ENCODE measurements at regions not wholly inside any gene's neighbourhood (a gene's known extent, or its start where the extent isn't known, plus 50 kb on each side); places are given as distances from the start of the nearest gene placed in this dataset.

DNA sequence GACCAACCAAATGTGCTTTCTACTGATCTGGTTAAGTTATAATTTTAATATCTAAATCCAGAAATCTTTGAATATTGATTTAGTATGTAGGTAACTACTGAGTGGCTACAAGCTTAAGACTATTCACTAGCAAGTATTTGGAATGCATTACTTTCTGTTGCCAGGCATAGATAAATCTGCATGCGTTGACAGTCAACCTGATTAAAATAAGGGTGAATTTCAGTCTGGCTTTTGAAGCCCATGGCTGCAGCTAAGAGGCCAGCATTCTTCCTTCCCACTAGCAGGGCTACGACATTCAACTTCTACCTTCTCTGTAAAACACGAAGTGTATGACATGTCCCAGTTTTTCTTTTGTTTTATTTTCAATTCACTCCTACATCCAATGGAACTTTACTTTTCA, 340.6 kb downstream of the EPHA4 start:
- Histone ChIP-seq H3K9me3 (no peaks in the 10 kb centered on the region), H3K4me3 (no peak overlapping the region), H3K4me1 (peaks cover 0 to 14% (median 0%) of the 10 kb centered on the region in 4 donors), H3K36me3 (no peaks in the 10 kb centered on the region), H3K27ac (no peak overlapping the region), H3K27me3 (no peaks in the 10 kb centered on the region)
- 87 to 92% methylated on average over 3 of the region's 3 CpGs for WGBS, 2 donors (ENCODE audit: low coverage in 1 of 2)
- intact Hi-C loops (cut with DNase I; ENCODE audit: low total_unique reads) (no loop called here), in situ Hi-C loops (cut with MboI; ENCODE audit: low pct_ligation_motif_present in 1 of 4, low pct_unique_long_range_greater_than_20kb in 1 of 4, low sequenced_read_pairs in 3 of 4) (no loop called here)
- DNase-seq, result no peak
- no peak for TF ChIP-seq POLR2A (IDR thresholded peaks at IDR 0.05)
- no peak for TF ChIP-seq POLR2AphosphoS5 (IDR thresholded peaks at IDR 0.05)
- TF ChIP-seq, protein P1, sequence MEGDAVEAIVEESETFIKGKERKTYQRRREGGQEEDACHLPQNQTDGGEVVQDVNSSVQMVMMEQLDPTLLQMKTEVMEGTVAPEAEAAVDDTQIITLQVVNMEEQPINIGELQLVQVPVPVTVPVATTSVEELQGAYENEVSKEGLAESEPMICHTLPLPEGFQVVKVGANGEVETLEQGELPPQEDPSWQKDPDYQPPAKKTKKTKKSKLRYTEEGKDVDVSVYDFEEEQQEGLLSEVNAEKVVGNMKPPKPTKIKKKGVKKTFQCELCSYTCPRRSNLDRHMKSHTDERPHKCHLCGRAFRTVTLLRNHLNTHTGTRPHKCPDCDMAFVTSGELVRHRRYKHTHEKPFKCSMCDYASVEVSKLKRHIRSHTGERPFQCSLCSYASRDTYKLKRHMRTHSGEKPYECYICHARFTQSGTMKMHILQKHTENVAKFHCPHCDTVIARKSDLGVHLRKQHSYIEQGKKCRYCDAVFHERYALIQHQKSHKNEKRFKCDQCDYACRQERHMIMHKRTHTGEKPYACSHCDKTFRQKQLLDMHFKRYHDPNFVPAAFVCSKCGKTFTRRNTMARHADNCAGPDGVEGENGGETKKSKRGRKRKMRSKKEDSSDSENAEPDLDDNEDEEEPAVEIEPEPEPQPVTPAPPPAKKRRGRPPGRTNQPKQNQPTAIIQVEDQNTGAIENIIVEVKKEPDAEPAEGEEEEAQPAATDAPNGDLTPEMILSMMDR (IDR thresholded peaks at IDR 0.05), result no peak
- no peak for TF ChIP-seq EP300 (IDR thresholded peaks at IDR 0.05; ENCODE audit: low read depth)

DNA sequence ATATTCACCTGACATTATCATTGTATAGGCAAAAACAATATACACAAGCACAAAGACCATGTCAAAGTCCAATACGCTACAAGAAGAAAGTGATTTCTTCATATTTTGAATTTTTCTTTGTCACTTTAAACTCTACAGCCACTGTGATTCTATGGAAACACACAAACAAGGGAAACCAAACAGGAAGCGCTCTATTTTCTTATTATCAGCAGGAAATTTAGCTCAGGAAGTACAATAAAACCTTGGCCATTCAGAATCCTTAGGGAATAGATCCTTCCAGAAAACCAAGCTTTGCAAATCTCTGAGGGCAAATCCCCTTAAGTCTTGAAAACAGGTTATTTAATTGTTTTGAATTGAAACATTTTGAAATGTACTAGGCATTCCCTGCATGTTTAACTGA, 336.2 kb downstream of the EPHA4 start:
- no peak for TF ChIP-seq POLR2AphosphoS5 (IDR thresholded peaks at IDR 0.05)
- no peak for TF ChIP-seq POLR2A (IDR thresholded peaks at IDR 0.05)
- TF ChIP-seq, protein P1 (IDR thresholded peaks at IDR 0.05), result no peak
- no peak for TF ChIP-seq EP300 (IDR thresholded peaks at IDR 0.05; ENCODE audit: low read depth)
- Histone ChIP-seq H3K36me3 (no peaks in the 10 kb centered on the region), H3K9me3 (no peaks in the 10 kb centered on the region), H3K27me3 (no peaks in the 10 kb centered on the region), H3K27ac (no peak overlapping the region), H3K4me1 (no peaks in the 10 kb centered on the region), H3K4me3 (no peak overlapping the region)
- intact Hi-C loops (cut with DNase I; ENCODE audit: low total_unique reads), result no loop called here
- 79 to 97% methylated on average over 2 of the region's 2 CpGs for WGBS, 2 donors (ENCODE audit: low coverage in 1 of 2)
- DNase-seq, result no peak
- in situ Hi-C loops (cut with MboI; ENCODE audit: low pct_ligation_motif_present in 1 of 4, low pct_unique_long_range_greater_than_20kb in 1 of 4, low sequenced_read_pairs in 3 of 4), result no loop called here

DNA sequence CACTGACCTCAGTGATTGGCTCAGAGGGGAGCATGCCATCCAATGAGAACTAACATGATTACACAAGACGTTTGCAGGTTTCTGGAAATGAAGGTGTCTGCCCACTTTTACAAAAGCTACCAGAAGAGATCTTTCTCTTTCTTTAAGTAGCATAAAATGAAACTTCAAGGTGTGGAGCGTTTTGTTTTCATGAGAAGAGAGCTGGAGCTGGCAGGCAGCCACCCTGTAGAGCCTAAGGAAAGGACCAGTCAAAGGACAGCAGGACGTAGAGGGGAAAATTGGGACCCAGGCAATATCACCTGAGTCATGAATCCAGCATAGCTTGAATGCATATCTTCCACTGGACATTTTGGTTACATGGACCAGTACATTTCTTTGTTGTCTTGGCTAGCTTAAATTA, 331.0 kb downstream of the EPHA4 start:
- H3K4me1 ChIP-seq, result no peaks in the 10 kb centered on the region
- in situ Hi-C loops (cut with MboI; ENCODE audit: low pct_ligation_motif_present in 1 of 4, low pct_unique_long_range_greater_than_20kb in 1 of 4, low sequenced_read_pairs in 3 of 4), result no loop called here
- WGBS, 2 donors (ENCODE audit: low coverage in 1 of 2), result 73 to 86% methylated on average over 3 of the region's 3 CpGs
- no peak for TF ChIP-seq POLR2AphosphoS5 (IDR thresholded peaks at IDR 0.05)
- TF ChIP-seq EP300 (IDR thresholded peaks at IDR 0.05; ENCODE audit: low read depth), result no peak
- TF ChIP-seq, protein P1 (IDR thresholded peaks at IDR 0.05), result no peak
- TF ChIP-seq POLR2A (IDR thresholded peaks at IDR 0.05), result no peak
- H3K9me3 ChIP-seq, result no peaks in the 10 kb centered on the region
- intact Hi-C loops (cut with DNase I; ENCODE audit: low total_unique reads), result no loop called here
- no peak for DNase-seq
- no peak overlapping the region for H3K4me3 ChIP-seq
- H3K27me3 ChIP-seq, result no peaks in the 10 kb centered on the region
- no peak overlapping the region for H3K27ac ChIP-seq
- H3K36me3 ChIP-seq, result no peaks in the 10 kb centered on the region

DNA sequence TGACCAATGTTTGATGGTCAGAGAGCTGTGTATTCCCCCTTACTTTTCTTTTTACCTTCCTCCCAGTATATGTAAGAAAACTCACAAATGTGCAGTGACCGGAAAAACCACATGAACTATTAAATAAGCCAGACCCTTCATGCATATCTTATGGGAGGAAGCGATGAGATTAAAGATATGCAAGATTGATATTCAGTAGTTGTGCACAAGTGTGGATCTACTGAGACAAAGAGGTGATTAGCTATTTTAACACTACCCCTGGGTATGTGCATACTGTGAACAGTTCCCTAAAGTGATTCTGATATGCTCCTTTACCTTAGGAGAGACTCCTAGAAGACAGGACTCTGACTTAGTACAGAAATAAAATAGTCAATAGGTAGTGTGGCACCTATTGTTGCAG, 328.3 kb downstream of the EPHA4 start:
- H3K27me3 ChIP-seq, result no peaks in the 10 kb centered on the region
- intact Hi-C loops (cut with DNase I; ENCODE audit: low total_unique reads), result no loop called here
- H3K9me3 ChIP-seq, result no peaks in the 10 kb centered on the region
- no peak overlapping the region for H3K27ac ChIP-seq
- no peaks in the 10 kb centered on the region for H3K36me3 ChIP-seq
- no peak for DNase-seq
- H3K4me3 ChIP-seq, result no peak overlapping the region
- no peaks in the 10 kb centered on the region for H3K4me1 ChIP-seq
- TF ChIP-seq EP300 (IDR thresholded peaks at IDR 0.05; ENCODE audit: low read depth) (no peak), POLR2A (IDR thresholded peaks at IDR 0.05) (no peak), POLR2AphosphoS5 (IDR thresholded peaks at IDR 0.05) (no peak)
- TF ChIP-seq, protein P1 (IDR thresholded peaks at IDR 0.05), result no peak
- in situ Hi-C loops (cut with MboI; ENCODE audit: low pct_ligation_motif_present in 1 of 4, low pct_unique_long_range_greater_than_20kb in 1 of 4, low sequenced_read_pairs in 3 of 4), result no loop called here
- 71 to 100% methylated on average over 2 of the region's 2 CpGs for WGBS, 2 donors (ENCODE audit: low coverage in 1 of 2)

All from transverse colon (tissue), 4 donors.